HUES64 (cell line): ENCODE measurements at regions not wholly inside any gene's neighbourhood (a gene's known extent, or its start where the extent isn't known, plus 50 kb on each side); places are given as distances from the start of the nearest gene placed in this dataset.

ENCODE experiments used
- H3K27ac ChIP-seq: 2 replicates; pipeline ENCODE4 v1.7.0; 2013; ENCODE audit warnings: low read depth, low read length, inconsistent platforms
- H3K27me3 ChIP-seq: 2 replicates; pipeline ENCODE4 v1.6.1; 2013; ENCODE audit warnings: mild to moderate bottlenecking, low read length; ENCODE audit not compliant: insufficient read depth
- H3K36me3 ChIP-seq: 2 replicates; pipeline ENCODE4 v1.6.1; 2013; ENCODE audit warnings: mild to moderate bottlenecking, low read length; ENCODE audit not compliant: insufficient read depth
- H3K4me1 ChIP-seq: 2 replicates; pipeline ENCODE4 v1.6.1; 2013; ENCODE audit warnings: mild to moderate bottlenecking, low read length, moderate library complexity; ENCODE audit not compliant: insufficient read depth
- H3K4me3 ChIP-seq: 2 replicates; pipeline ENCODE4 v1.5.1; 2013; ENCODE audit warnings: mild to moderate bottlenecking, low read length, moderate library complexity
- H3K9ac ChIP-seq: 2 replicates; pipeline ENCODE4 v1.6.1; 2013; ENCODE audit warnings: mild to moderate bottlenecking, low read depth, low read length
- H3K9me3 ChIP-seq: 2 replicates; pipeline ENCODE4 v1.6.1; 2013; ENCODE audit warnings: low read depth, low read length; ENCODE audit not compliant: insufficient read depth
- WGBS: fragments of 150-250, 120-280 bp; methylation state at CpG from one replicate; pipeline ENCODE4 v1.1.7; 2013; ENCODE audit warnings: missing lambda C conversion rate; 5-methylcytosine and 5-hydroxymethylcytosine counted together

DNA sequence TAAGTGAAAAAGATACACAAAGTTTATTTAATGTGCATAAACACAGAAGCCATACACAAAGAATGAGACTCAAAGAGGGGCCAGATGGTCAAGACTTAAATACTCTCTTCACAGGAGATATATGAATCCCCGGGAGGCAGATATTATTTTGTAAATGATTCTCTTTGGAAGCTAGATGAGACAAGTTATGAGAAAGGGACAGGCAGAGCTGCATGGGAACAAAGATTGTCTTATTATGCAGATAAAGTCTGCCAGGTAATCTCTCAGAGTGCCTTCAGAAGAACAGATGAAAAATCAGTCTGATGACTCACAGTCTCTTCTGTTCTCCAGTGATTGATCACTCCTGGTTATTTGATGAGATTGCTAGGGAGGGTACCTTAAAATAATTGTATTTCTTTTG is 89.0 kb downstream of the NAF1 start:
- Histone ChIP-seq H3K9ac (no peak overlapping the region), H3K27ac (no peak overlapping the region), H3K4me3 (no peak overlapping the region), H3K4me1 (peaks cover 5% of the 10 kb centered on the region; the same call in 1 of the 2 replicates), H3K27me3 (no peaks in the 10 kb centered on the region), H3K36me3 (no peaks in the 10 kb centered on the region), H3K9me3 (no peaks in the 10 kb centered on the region)
- WGBS = 80% methylated on average over 1 of the region's 1 CpG

DNA sequence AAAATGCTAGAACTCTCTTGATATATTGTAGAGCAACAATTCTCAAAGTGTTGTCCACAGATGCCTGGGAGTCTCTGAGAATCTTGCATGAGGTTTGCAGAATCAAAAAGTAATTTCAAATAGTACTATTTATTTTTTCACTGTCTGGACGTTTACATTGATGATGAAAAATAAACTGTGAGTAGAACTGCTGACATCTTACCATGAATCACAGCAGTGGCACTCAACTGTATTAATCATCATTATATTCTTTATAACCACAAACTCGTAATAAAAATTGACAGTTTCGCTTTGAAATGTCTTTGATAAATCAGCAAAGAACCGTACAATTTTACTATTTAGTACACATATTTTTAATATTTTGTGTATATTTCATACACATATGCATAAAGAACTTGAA is 94.5 kb downstream of the NAF1 start:
- Histone ChIP-seq H3K36me3 (no peaks in the 10 kb centered on the region), H3K4me1 (no peaks in the 10 kb centered on the region), H3K27me3 (no peaks in the 10 kb centered on the region), H3K9me3 (no peaks in the 10 kb centered on the region), H3K27ac (no peak overlapping the region), H3K9ac (no peak overlapping the region), H3K4me3 (no peak overlapping the region)
- WGBS = 97% methylated on average over 2 of the region's 4 CpGs

DNA sequence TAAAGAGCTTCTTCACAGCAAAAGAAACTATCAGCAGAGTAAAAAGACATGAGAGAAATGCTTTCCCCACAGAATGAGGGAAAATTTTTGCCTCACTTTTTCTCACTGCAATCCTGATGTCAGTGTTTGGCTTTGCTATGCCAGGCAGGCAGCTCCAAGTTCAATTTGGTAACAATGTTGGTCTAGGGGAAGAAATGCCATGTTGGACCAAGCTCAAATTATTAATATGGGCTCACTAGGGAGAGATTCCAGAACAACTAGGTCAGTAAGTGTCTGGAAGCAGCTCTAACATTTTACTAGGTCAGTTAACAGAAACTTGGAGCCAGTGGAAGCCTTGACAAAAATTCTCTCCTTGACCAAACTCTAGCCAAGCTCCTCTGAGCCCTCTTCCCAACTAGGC is 95.4 kb downstream of the NAF1 start:
- Histone ChIP-seq H3K27me3 (no peaks in the 10 kb centered on the region), H3K27ac (no peak overlapping the region), H3K4me1 (no peaks in the 10 kb centered on the region), H3K36me3 (no peaks in the 10 kb centered on the region), H3K9me3 (no peaks in the 10 kb centered on the region), H3K9ac (no peak overlapping the region), H3K4me3 (no peak overlapping the region)

DNA sequence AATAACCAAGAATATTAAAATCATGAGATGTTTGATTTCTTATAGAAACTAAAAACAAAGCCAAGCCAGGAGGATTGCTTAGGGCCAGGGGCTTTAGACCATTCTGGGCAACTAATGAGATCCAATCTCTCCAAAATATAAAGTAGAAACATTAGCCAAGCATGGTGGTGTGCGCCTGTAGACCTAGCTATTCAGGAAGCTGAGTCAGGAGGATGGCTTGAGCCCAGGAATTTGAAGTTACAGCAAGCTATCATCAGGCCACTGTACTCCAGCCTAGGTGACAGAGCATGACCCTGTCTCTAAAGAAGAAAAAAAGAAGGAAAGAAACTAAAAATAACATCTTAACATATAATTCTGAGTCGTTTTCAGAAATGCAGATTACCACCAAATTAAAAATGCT is 96.7 kb downstream of the NAF1 start:
- no peak overlapping the region for H3K27ac ChIP-seq
- H3K36me3 ChIP-seq = no peaks in the 10 kb centered on the region
- no peak overlapping the region for H3K4me3 ChIP-seq
- H3K27me3 ChIP-seq = no peaks in the 10 kb centered on the region
- H3K9me3 ChIP-seq = no peaks in the 10 kb centered on the region
- WGBS = 100% methylated on average over 1 of the region's 2 CpGs
- no peak overlapping the region for H3K9ac ChIP-seq
- no peaks in the 10 kb centered on the region for H3K4me1 ChIP-seq

DNA sequence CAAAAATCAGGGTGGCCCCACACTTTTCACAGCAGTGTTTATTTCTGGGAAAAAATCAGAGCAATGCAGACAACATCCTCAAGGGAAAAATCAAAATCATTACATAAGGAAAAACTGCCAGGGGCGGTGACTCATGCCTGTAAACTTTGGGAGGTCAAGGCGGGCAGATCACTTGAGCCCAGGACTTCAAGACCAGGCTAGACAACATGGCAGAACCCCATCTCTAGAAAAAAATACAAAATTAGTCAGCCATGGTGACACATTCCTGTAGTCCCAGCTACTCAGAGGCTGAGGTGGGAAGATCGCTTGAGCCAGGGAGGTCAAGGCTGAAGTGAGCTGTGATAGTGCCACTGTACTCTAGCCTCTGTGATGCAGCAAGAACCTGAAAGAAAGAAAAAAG is 102.8 kb downstream of the NAF1 start:
- no peaks in the 10 kb centered on the region for H3K27me3 ChIP-seq
- WGBS = 85% methylated on average over 3 of the region's 3 CpGs
- no peaks in the 10 kb centered on the region for H3K9me3 ChIP-seq
- no peak overlapping the region for H3K27ac ChIP-seq
- no peak overlapping the region for H3K9ac ChIP-seq
- no peak overlapping the region for H3K4me3 ChIP-seq
- no peaks in the 10 kb centered on the region for H3K36me3 ChIP-seq
- no peaks in the 10 kb centered on the region for H3K4me1 ChIP-seq

DNA sequence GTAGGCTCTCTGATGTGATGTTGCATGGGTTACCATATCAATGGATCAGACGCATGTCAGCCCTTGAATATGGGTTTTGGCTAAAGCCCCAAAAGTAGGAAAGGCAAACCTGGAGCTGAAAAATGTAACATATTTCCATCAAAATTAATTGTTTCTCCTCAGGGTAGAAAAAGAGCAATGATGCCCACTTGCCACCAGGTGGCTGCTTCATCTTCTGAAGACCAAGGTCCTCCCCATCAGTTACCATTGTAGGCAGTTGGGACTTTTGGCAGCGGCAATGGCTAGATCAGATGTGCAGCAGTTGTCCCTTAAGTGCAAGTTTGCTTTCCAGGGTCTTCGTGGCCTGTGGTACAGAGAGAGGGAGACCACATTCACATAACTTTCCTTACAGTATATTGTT is 118.2 kb downstream of the NAF1 start:
- H3K4me3 ChIP-seq = no peak overlapping the region
- no peaks in the 10 kb centered on the region for H3K9me3 ChIP-seq
- no peak overlapping the region for H3K27ac ChIP-seq
- no peaks in the 10 kb centered on the region for H3K36me3 ChIP-seq
- H3K27me3 ChIP-seq = no peaks in the 10 kb centered on the region
- 78% methylated on average over 2 of the region's 3 CpGs for WGBS
- H3K9ac ChIP-seq = no peak overlapping the region
- no peaks in the 10 kb centered on the region for H3K4me1 ChIP-seq

DNA sequence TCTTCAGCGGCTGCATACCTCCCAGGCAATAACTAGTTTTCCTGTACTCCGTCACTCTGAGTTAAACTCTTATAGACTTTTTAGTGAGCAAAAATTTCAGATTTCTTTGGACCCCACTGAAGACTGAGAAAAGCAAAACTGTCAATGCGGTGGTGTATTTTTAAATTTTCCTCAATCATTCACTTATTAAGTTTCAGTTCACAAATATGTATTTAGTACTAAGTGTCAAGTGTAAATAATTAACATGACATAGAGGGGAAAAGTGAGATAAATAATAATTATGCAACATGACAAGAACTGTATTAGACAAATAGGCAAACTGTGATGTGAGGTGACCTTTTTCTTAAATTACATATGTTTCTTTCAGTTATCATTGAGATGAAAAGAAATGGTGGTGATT is 124.4 kb downstream of the NAF1 start:
- Histone ChIP-seq H3K9ac (no peak overlapping the region), H3K4me1 (no peaks in the 10 kb centered on the region), H3K4me3 (no peak overlapping the region), H3K27ac (no peak overlapping the region), H3K27me3 (no peaks in the 10 kb centered on the region), H3K36me3 (no peaks in the 10 kb centered on the region), H3K9me3 (no peaks in the 10 kb centered on the region)
- WGBS = 100% methylated on average over 2 of the region's 3 CpGs

DNA sequence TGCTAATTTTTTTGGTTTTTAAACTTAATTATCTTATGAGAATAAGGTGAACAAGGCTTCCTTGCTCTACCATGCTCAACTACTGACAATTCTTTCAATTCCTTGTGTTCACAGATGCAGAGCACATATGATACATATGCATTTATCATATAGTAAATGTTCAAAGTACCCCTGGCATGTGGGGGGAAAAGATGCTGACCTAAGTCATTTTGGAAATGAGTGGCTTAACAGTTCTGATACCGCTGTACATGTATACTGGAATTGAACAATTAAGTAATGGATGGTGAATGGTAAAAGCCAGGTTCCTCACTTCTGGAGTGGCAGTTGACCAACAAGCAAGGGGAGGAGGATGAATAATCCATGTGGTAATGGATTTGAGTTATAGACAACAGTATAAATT is 149.6 kb downstream of the NAF1 start:
- H3K27ac ChIP-seq = no peak overlapping the region
- no peak overlapping the region for H3K4me3 ChIP-seq
- H3K9me3 ChIP-seq = no peaks in the 10 kb centered on the region
- H3K4me1 ChIP-seq = no peaks in the 10 kb centered on the region
- H3K27me3 ChIP-seq = no peaks in the 10 kb centered on the region
- WGBS = 94% methylated on average over 1 of the region's 1 CpG
- H3K9ac ChIP-seq = no peak overlapping the region
- no peaks in the 10 kb centered on the region for H3K36me3 ChIP-seq

DNA sequence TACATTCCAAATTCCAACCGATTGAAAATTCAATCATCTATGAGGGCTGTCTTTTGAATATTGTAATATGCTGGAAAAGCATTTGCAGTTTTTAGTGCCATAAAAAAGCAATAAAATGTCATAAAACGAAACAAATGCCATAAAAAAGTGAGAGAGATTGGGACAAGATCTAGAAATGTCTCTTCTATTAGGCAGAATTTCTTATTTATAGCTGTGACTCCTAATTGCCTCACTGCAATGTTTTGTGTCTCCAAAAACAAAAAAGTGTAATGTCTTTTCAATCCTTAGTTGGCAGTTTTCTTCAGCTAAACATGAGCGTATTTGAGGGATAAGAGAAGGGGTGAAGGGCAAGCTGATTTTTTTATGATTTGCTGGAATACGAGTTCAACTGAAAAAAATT is 153.9 kb downstream of the NAF1 start:
- Histone ChIP-seq H3K27ac (no peak overlapping the region), H3K4me1 (no peaks in the 10 kb centered on the region), H3K9me3 (no peaks in the 10 kb centered on the region), H3K27me3 (no peaks in the 10 kb centered on the region), H3K9ac (no peak overlapping the region), H3K4me3 (no peak overlapping the region), H3K36me3 (no peaks in the 10 kb centered on the region)
- 98% methylated on average over 3 of the region's 4 CpGs for WGBS

DNA sequence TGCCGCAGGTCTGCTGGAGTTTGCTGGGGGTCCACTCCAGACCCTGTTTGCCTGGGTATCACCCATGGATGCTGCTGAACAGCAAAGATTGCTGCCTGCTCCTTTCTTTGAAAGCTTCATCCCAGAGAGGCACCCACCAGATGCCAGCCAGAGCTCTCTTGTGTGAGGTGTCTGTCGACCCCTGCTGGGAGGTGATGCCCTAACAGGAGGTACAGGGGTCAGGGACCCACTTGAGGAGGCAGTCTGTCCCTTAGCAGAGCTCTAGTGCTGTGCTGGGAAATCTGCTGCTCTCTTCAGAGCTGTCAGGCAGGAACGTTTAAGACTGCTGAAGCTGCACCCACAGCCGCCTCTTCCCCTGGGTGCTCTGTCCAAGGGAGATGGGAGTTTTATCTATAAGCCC is 162.7 kb downstream of the NAF1 start:
- Histone ChIP-seq H3K4me1 (no peaks in the 10 kb centered on the region), H3K27ac (no peak overlapping the region), H3K36me3 (no peaks in the 10 kb centered on the region), H3K4me3 (no peak overlapping the region), H3K27me3 (no peaks in the 10 kb centered on the region), H3K9me3 (no peaks in the 10 kb centered on the region), H3K9ac (no peak overlapping the region)
- 88% methylated on average over 4 of the region's 4 CpGs for WGBS

DNA sequence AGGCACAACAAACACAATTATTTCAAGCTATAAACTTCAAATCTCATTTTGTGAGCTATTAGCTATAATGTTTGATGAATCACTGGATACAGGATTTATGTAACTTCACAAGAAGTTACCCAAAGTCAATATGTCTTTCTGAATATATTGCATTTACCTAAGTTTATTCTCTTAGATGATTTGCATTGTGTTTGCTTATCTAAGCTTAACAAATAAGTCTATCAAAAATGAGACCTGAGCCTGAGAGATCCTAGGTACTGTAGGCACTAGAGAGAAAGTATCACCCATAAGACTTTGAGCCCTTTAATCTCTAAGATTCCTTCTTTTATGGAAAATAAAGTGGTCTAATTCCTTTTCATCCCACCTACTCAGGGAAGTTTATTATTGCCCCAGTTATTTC is 178.2 kb downstream of the NAF1 start:
- no peaks in the 10 kb centered on the region for H3K9me3 ChIP-seq
- peaks cover 15% of the 10 kb centered on the region for H3K4me1 ChIP-seq
- no peak overlapping the region for H3K4me3 ChIP-seq

DNA sequence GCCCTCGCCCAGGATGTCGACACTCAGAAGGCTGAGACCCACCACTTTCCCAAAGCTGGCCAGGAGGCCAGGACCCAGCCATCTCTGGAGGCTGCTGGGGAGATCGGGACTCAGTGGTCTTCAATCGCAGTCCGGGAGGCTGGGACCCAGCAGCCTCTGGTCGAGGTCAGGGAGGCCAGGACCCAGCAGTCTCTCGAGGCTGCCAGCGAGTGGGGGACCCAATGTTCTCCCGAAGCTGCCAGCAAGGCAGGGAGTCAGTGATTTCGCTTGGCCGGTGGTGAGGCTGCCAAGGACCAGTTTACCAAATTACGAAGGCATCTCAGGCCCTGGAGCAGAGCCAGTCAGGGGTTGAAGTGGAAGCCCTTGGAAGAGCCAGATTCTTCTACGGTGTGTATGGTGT is 181.6 kb downstream of the NAF1 start:
- no peaks in the 10 kb centered on the region for H3K36me3 ChIP-seq
- no peak overlapping the region for H3K27ac ChIP-seq

More for the DNA sequence above, 178.2 kb downstream of the NAF1 start:
- no peak overlapping the region for H3K27ac ChIP-seq
- no peaks in the 10 kb centered on the region for H3K27me3 ChIP-seq
- no peaks in the 10 kb centered on the region for H3K36me3 ChIP-seq
- no peak overlapping the region for H3K9ac ChIP-seq

More for the DNA sequence above, 181.6 kb downstream of the NAF1 start:
- H3K27me3 ChIP-seq = no peaks in the 10 kb centered on the region
- 94% methylated on average over 13 of the region's 13 CpGs for WGBS
- H3K4me1 ChIP-seq = peaks cover 15% of the 10 kb centered on the region
- no peak overlapping the region for H3K9ac ChIP-seq
- H3K4me3 ChIP-seq = no peak overlapping the region
- no peaks in the 10 kb centered on the region for H3K9me3 ChIP-seq
